Esophagus squamous epithelium (tissue), 4 donors: ENCODE measurements at regions not wholly inside any gene's neighbourhood (a gene's known extent, or its start where the extent isn't known, plus 50 kb on each side); places are given as distances from the start of the nearest gene placed in this dataset.

Source experiments
- CTCF ChIP-seq, 6 experiments: fragments of 450-650 bp in 4 of 6; fragments of 200-600 bp in 2 of 6; sonication (generic) in 2 of 6; IDR thresholded peaks; one replicate each; pipeline ENCODE4 v1.5.1; 2016 to 2019; ENCODE audit warnings: antibody characterized with exemption in 6 of 6, mild to moderate bottlenecking in 4 of 6, moderate library complexity in 4 of 6
- POLR2A ChIP-seq, 4 donors: fragments of 450-650 bp; IDR thresholded peaks; one replicate each; pipeline ENCODE4 v1.6.1; 2017; ENCODE audit warnings: antibody characterized with exemption in 4 of 4, mild to moderate bottlenecking in 4 of 4, moderate library complexity in 3 of 4

- no peak for TF ChIP-seq CTCF (IDR thresholded peaks at IDR 0.05)
- no peak for TF ChIP-seq POLR2A (IDR thresholded peaks at IDR 0.05)
These were observed 149.7 kb upstream of the PROK2 start for GRCh38 chr3:71934520-71935270.
